Subcutaneous abdominal adipose tissue (tissue), 5 donors: ENCODE measurements at regions not wholly inside any gene's neighbourhood (a gene's known extent, or its start where the extent isn't known, plus 50 kb on each side); places are given as distances from the start of the nearest gene placed in this dataset.

Experiments
- H3K27ac ChIP-seq: one replicate; pipeline ENCODE4 v1.7.0; 2013; ENCODE audit warnings: low read depth, mild to moderate bottlenecking, inconsistent platforms, low read length, moderate library complexity
- H3K27me3 ChIP-seq, 5 donors: one replicate each; pipeline ENCODE4 v1.7.0; 2013; ENCODE audit warnings: low read length in 5 of 5, inconsistent platforms in 1 of 5; ENCODE audit not compliant: control insufficient read depth in 5 of 5, insufficient read depth in 4 of 5
- H3K36me3 ChIP-seq, 5 donors: one replicate each; pipeline ENCODE4 v1.7.0; 2013; ENCODE audit warnings: low read length in 5 of 5; ENCODE audit not compliant: control insufficient read depth in 5 of 5, insufficient read depth in 5 of 5
- H3K4me1 ChIP-seq, 5 donors: one replicate each; pipeline ENCODE4 v1.7.0; 2013; ENCODE audit warnings: low read length in 5 of 5, mild to moderate bottlenecking in 3 of 5, moderate library complexity in 1 of 5; ENCODE audit not compliant: control insufficient read depth in 5 of 5, insufficient read depth in 5 of 5
- H3K4me3 ChIP-seq, 5 donors: one replicate each; pipeline ENCODE4 v1.7.0; 2013; ENCODE audit warnings: low read length in 5 of 5, low read depth in 1 of 5
- H3K9ac ChIP-seq, 5 donors: one replicate each; pipeline ENCODE4 v1.7.0; 2013; ENCODE audit warnings: low read length in 5 of 5, mild to moderate bottlenecking in 4 of 5, moderate library complexity in 3 of 5
- H3K9me3 ChIP-seq, 5 donors: one replicate each; pipeline ENCODE4 v1.7.0; 2013; ENCODE audit warnings: low read length in 5 of 5; ENCODE audit not compliant: control insufficient read depth in 5 of 5
- donor health status: healthy.
- donor health status: healthy.
- donor health status: healthy.
- donor health status: healthy.
- donor health status: healthy.

GRCh38 chr10:52663161-52663560 lies 109.4 kb downstream of the MBL2 start:
- Histone ChIP-seq H3K36me3 (no peaks in the 10 kb centered on the region), H3K9ac (no peak overlapping the region), H3K9me3 (peaks cover 4 to 16% (median 14%) of the 10 kb centered on the region in 5 donors), H3K27me3 (no peaks in the 10 kb centered on the region), H3K4me1 (no peaks in the 10 kb centered on the region), H3K27ac (no peak overlapping the region), H3K4me3 (no peak overlapping the region)

- H3K4me3 ChIP-seq, result no peak overlapping the region
- no peaks in the 10 kb centered on the region for H3K4me1 ChIP-seq
- H3K9ac ChIP-seq, result no peak overlapping the region
- H3K27ac ChIP-seq, result no peak overlapping the region
- peaks cover 4 to 16% (median 14%) of the 10 kb centered on the region in 5 donors for H3K9me3 ChIP-seq
- H3K36me3 ChIP-seq, result no peaks in the 10 kb centered on the region
- H3K27me3 ChIP-seq, result no peaks in the 10 kb centered on the region
These were observed 108.0 kb downstream of the MBL2 start for GRCh38 chr10:52664629-52665028.

GRCh38 chr10:52665821-52666220 lies 106.8 kb downstream of the MBL2 start:
- Histone ChIP-seq H3K4me1 (no peaks in the 10 kb centered on the region), H3K27ac (no peak overlapping the region), H3K9me3 (peaks cover 4 to 16% (median 14%) of the 10 kb centered on the region in 5 donors), H3K4me3 (no peak overlapping the region), H3K27me3 (no peaks in the 10 kb centered on the region), H3K36me3 (no peaks in the 10 kb centered on the region), H3K9ac (no peak overlapping the region)

- Histone ChIP-seq H3K4me1 (no peaks in the 10 kb centered on the region), H3K27ac (no peak overlapping the region), H3K27me3 (no peaks in the 10 kb centered on the region), H3K4me3 (no peak overlapping the region), H3K9me3 (peaks cover 4 to 16% (median 14%) of the 10 kb centered on the region in 5 donors), H3K36me3 (no peaks in the 10 kb centered on the region), H3K9ac (no peak overlapping the region)
These were observed 105.7 kb downstream of the MBL2 start for GRCh38 chr10:52666931-52667330.

GRCh38 chr10:52668024-52668423 lies 104.6 kb downstream of the MBL2 start:
- Histone ChIP-seq H3K27ac (no peak overlapping the region), H3K4me3 (no peak overlapping the region), H3K27me3 (no peaks in the 10 kb centered on the region), H3K9me3 (peaks cover 4 to 16% (median 14%) of the 10 kb centered on the region in 5 donors), H3K36me3 (no peaks in the 10 kb centered on the region), H3K9ac (no peak overlapping the region), H3K4me1 (no peaks in the 10 kb centered on the region)

GRCh38 chr10:52672880-52673279 lies 99.7 kb downstream of the MBL2 start:
- H3K27ac ChIP-seq, result no peak overlapping the region
- no peak overlapping the region for H3K4me3 ChIP-seq

GRCh38 chr10:52673468-52673867 lies 99.1 kb downstream of the MBL2 start:
- Histone ChIP-seq H3K4me3 (no peak overlapping the region), H3K9me3 (no peaks in the 10 kb centered on the region), H3K36me3 (no peaks in the 10 kb centered on the region), H3K27me3 (peaks cover 0 to 2% (median 0%) of the 10 kb centered on the region in 5 donors), H3K9ac (no peak overlapping the region), H3K4me1 (no peaks in the 10 kb centered on the region), H3K27ac (no peak overlapping the region)

More at GRCh38 chr10:52672880-52673279, 99.7 kb downstream of the MBL2 start:
- H3K4me1 ChIP-seq, result no peaks in the 10 kb centered on the region
- H3K9me3 ChIP-seq, result no peaks in the 10 kb centered on the region
- peaks cover 0 to 2% (median 0%) of the 10 kb centered on the region in 5 donors for H3K27me3 ChIP-seq
- no peaks in the 10 kb centered on the region for H3K36me3 ChIP-seq
- H3K9ac ChIP-seq, result no peak overlapping the region

- no peak overlapping the region for H3K27ac ChIP-seq
- H3K9ac ChIP-seq, result no peak overlapping the region
- peaks cover 0 to 2% (median 0%) of the 10 kb centered on the region in 5 donors for H3K27me3 ChIP-seq
- H3K9me3 ChIP-seq, result no peaks in the 10 kb centered on the region
- H3K4me3 ChIP-seq, result no peak overlapping the region
- H3K4me1 ChIP-seq, result no peaks in the 10 kb centered on the region
- H3K36me3 ChIP-seq, result no peaks in the 10 kb centered on the region
These were observed 98.1 kb downstream of the MBL2 start for GRCh38 chr10:52674474-52674873.

- Histone ChIP-seq H3K9me3 (no peaks in the 10 kb centered on the region), H3K9ac (no peak overlapping the region), H3K36me3 (no peaks in the 10 kb centered on the region), H3K4me1 (no peaks in the 10 kb centered on the region), H3K4me3 (no peak overlapping the region), H3K27me3 (peaks cover 0 to 2% (median 0%) of the 10 kb centered on the region in 5 donors), H3K27ac (no peak overlapping the region)
These were observed 95.5 kb downstream of the MBL2 start for GRCh38 chr10:52677086-52677485.

- no peak overlapping the region for H3K4me3 ChIP-seq
- no peak overlapping the region for H3K27ac ChIP-seq
- no peak overlapping the region for H3K9ac ChIP-seq
- H3K36me3 ChIP-seq, result no peaks in the 10 kb centered on the region
- H3K27me3 ChIP-seq, result peaks cover 0 to 2% (median 0%) of the 10 kb centered on the region in 5 donors
- H3K9me3 ChIP-seq, result no peaks in the 10 kb centered on the region
- H3K4me1 ChIP-seq, result no peaks in the 10 kb centered on the region
These were observed 94.0 kb downstream of the MBL2 start for GRCh38 chr10:52678611-52679010.

GRCh38 chr10:52679117-52679516 lies 93.5 kb downstream of the MBL2 start:
- H3K4me1 ChIP-seq, result no peaks in the 10 kb centered on the region
- no peak overlapping the region for H3K27ac ChIP-seq
- no peaks in the 10 kb centered on the region for H3K9me3 ChIP-seq
- H3K9ac ChIP-seq, result no peak overlapping the region
- no peak overlapping the region for H3K4me3 ChIP-seq
- no peaks in the 10 kb centered on the region for H3K36me3 ChIP-seq
- peaks cover 0 to 2% (median 0%) of the 10 kb centered on the region in 5 donors for H3K27me3 ChIP-seq
